ENCODE measurements at regions not wholly inside any gene's neighbourhood (a gene's known extent, or its start where the extent isn't known, plus 50 kb on each side); places are given as distances from the start of the nearest gene placed in this dataset.
"Not testable (repeated sequence)": the region's sequence is repeated elsewhere in the genome, so short reads cannot be mapped to it uniquely, and the experiment has no call there.

GRCh38 chr5:63213256-63213655 is 634.6 kb downstream of the LRRC70 start:
- no peaks in the 10 kb centered on the region for H3K36me3 Mint-ChIP-seq
- H3K4me3 Mint-ChIP-seq = no peak overlapping the region
- H3K27ac Mint-ChIP-seq = no peak overlapping the region
- H3K9me3 Mint-ChIP-seq = peaks cover 0 to 5% (median 0%) of the 10 kb centered on the region in 3 donors
- no peaks in the 10 kb centered on the region for H3K4me1 Mint-ChIP-seq
- no peaks in the 10 kb centered on the region for H3K27me3 Mint-ChIP-seq

GRCh38 chr5:63211448-63212132 is 633.0 kb downstream of the LRRC70 start:
- Mint-ChIP-seq H3K27me3 (no peaks in the 10 kb centered on the region), H3K9me3 (peaks cover 0 to 5% (median 0%) of the 10 kb centered on the region in 3 donors), H3K27ac (no peak overlapping the region), H3K4me3 (no peak overlapping the region), H3K36me3 (no peaks in the 10 kb centered on the region), H3K4me1 (no peaks in the 10 kb centered on the region)

GRCh38 chr5:63205976-63206375 is 627.4 kb downstream of the LRRC70 start:
- Mint-ChIP-seq H3K27me3 (no peaks in the 10 kb centered on the region), H3K36me3 (no peaks in the 10 kb centered on the region), H3K9me3 (peaks cover 0 to 5% (median 1%) of the 10 kb centered on the region in 3 donors), H3K4me1 (no peaks in the 10 kb centered on the region), H3K4me3 (no peak overlapping the region), H3K27ac (no peak overlapping the region)

GRCh38 chr5:63201738-63202137 is 623.1 kb downstream of the LRRC70 start:
- H3K27me3 Mint-ChIP-seq = no peaks in the 10 kb centered on the region
- no peaks in the 10 kb centered on the region for H3K4me1 Mint-ChIP-seq
- no peak overlapping the region for H3K27ac Mint-ChIP-seq
- H3K9me3 Mint-ChIP-seq = peaks cover 2 to 7% (median 4%) of the 10 kb centered on the region in 3 donors
- no peak overlapping the region for H3K4me3 Mint-ChIP-seq
- H3K36me3 Mint-ChIP-seq = no peaks in the 10 kb centered on the region

- Mint-ChIP-seq H3K4me3 (no peak overlapping the region), H3K36me3 (no peaks in the 10 kb centered on the region), H3K27ac (no peak overlapping the region), H3K27me3 (no peaks in the 10 kb centered on the region), H3K4me1 (no peaks in the 10 kb centered on the region), H3K9me3 (peaks cover 2 to 9% (median 3%) of the 10 kb centered on the region in 3 donors)
Observed at GRCh38 chr5:63194126-63194525, 615.5 kb downstream of the LRRC70 start.

- H3K9me3 Mint-ChIP-seq = peaks cover 4 to 11% (median 6%) of the 10 kb centered on the region in 3 donors
- not testable (repeated sequence) for H3K27me3 Mint-ChIP-seq, H3K36me3 Mint-ChIP-seq, H3K4me1 Mint-ChIP-seq, H3K27ac Mint-ChIP-seq, H3K4me3 Mint-ChIP-seq
Observed at GRCh38 chr5:63180190-63180589, 601.6 kb downstream of the LRRC70 start.

GRCh38 chr5:63175850-63176249 is 597.2 kb downstream of the LRRC70 start:
- Mint-ChIP-seq H3K36me3 (no peaks in the 10 kb centered on the region), H3K4me1 (no peaks in the 10 kb centered on the region), H3K9me3 (peaks cover 0 to 3% (median 2%) of the 10 kb centered on the region in 3 donors), H3K4me3 (no peak overlapping the region), H3K27ac (no peak overlapping the region), H3K27me3 (no peaks in the 10 kb centered on the region)

- H3K9me3 Mint-ChIP-seq = peaks cover 0 to 2% (median 0%) of the 10 kb centered on the region in 3 donors
- H3K4me1 Mint-ChIP-seq = no peaks in the 10 kb centered on the region
- no peaks in the 10 kb centered on the region for H3K27me3 Mint-ChIP-seq
- no peak overlapping the region for H3K4me3 Mint-ChIP-seq
- no peaks in the 10 kb centered on the region for H3K36me3 Mint-ChIP-seq
- no peak overlapping the region for H3K27ac Mint-ChIP-seq
Observed at GRCh38 chr5:63170486-63170885, 591.9 kb downstream of the LRRC70 start.

GRCh38 chr5:63164838-63165535 is 586.4 kb downstream of the LRRC70 start:
- Mint-ChIP-seq H3K4me3 (no peak overlapping the region), H3K36me3 (peaks cover 1% of the 10 kb centered on the region), H3K27me3 (no peaks in the 10 kb centered on the region), H3K4me1 (no peaks in the 10 kb centered on the region), H3K27ac (no peak overlapping the region), H3K9me3 (peaks cover 0 to 3% (median 1%) of the 10 kb centered on the region in 3 donors)

GRCh38 chr5:63164339-63164738 is 585.7 kb downstream of the LRRC70 start:
- Mint-ChIP-seq H3K36me3 (peaks cover 1% of the 10 kb centered on the region), H3K27ac (no peak overlapping the region), H3K4me3 (no peak overlapping the region), H3K9me3 (peaks cover 0 to 3% (median 2%) of the 10 kb centered on the region in 3 donors), H3K27me3 (no peaks in the 10 kb centered on the region), H3K4me1 (no peaks in the 10 kb centered on the region)

- H3K36me3 Mint-ChIP-seq = no peaks in the 10 kb centered on the region
- H3K4me3 Mint-ChIP-seq = no peak overlapping the region
- H3K27me3 Mint-ChIP-seq = no peaks in the 10 kb centered on the region
- H3K4me1 Mint-ChIP-seq = no peaks in the 10 kb centered on the region
- peaks cover 2 to 3% (median 3%) of the 10 kb centered on the region in 3 donors for H3K9me3 Mint-ChIP-seq
- no peak overlapping the region for H3K27ac Mint-ChIP-seq
Observed at GRCh38 chr5:63155310-63155631, 576.7 kb downstream of the LRRC70 start.

GRCh38 chr5:63154476-63155309 is 576.1 kb downstream of the LRRC70 start:
- H3K9me3 Mint-ChIP-seq = peaks cover 2 to 3% (median 3%) of the 10 kb centered on the region in 3 donors
- H3K27me3 Mint-ChIP-seq = no peaks in the 10 kb centered on the region
- H3K36me3 Mint-ChIP-seq = no peaks in the 10 kb centered on the region
- H3K4me3 Mint-ChIP-seq = no peak overlapping the region
- H3K27ac Mint-ChIP-seq = no peak overlapping the region
- H3K4me1 Mint-ChIP-seq = no peaks in the 10 kb centered on the region

GRCh38 chr5:63152871-63153270 is 574.3 kb downstream of the LRRC70 start:
- no peaks in the 10 kb centered on the region for H3K36me3 Mint-ChIP-seq
- H3K4me3 Mint-ChIP-seq = no peak overlapping the region
- no peaks in the 10 kb centered on the region for H3K4me1 Mint-ChIP-seq
- H3K9me3 Mint-ChIP-seq = peaks cover 0 to 4% (median 3%) of the 10 kb centered on the region in 3 donors
- H3K27ac Mint-ChIP-seq = no peak overlapping the region
- H3K27me3 Mint-ChIP-seq = no peaks in the 10 kb centered on the region

- no peak overlapping the region for H3K27ac Mint-ChIP-seq
- no peaks in the 10 kb centered on the region for H3K36me3 Mint-ChIP-seq
- H3K4me3 Mint-ChIP-seq = no peak overlapping the region
- no peaks in the 10 kb centered on the region for H3K4me1 Mint-ChIP-seq
- peaks cover 0 to 5% (median 0%) of the 10 kb centered on the region in 3 donors for H3K9me3 Mint-ChIP-seq
- H3K27me3 Mint-ChIP-seq = no peaks in the 10 kb centered on the region
Observed at GRCh38 chr5:63145167-63145566, 566.5 kb downstream of the LRRC70 start.

- no peak overlapping the region for H3K27ac Mint-ChIP-seq
- no peaks in the 10 kb centered on the region for H3K27me3 Mint-ChIP-seq
- no peaks in the 10 kb centered on the region for H3K36me3 Mint-ChIP-seq
- H3K4me3 Mint-ChIP-seq = no peak overlapping the region
- peaks cover 0 to 6% (median 2%) of the 10 kb centered on the region in 3 donors for H3K9me3 Mint-ChIP-seq
- H3K4me1 Mint-ChIP-seq = no peaks in the 10 kb centered on the region
Observed at GRCh38 chr5:63141591-63141990, 563.0 kb downstream of the LRRC70 start.

Measured in IgD-negative memory B cell (primary cell).